ENCODE measurements at regions not wholly inside any gene's neighbourhood (a gene's known extent, or its start where the extent isn't known, plus 50 kb on each side); places are given as distances from the start of the nearest gene placed in this dataset.

DNA sequence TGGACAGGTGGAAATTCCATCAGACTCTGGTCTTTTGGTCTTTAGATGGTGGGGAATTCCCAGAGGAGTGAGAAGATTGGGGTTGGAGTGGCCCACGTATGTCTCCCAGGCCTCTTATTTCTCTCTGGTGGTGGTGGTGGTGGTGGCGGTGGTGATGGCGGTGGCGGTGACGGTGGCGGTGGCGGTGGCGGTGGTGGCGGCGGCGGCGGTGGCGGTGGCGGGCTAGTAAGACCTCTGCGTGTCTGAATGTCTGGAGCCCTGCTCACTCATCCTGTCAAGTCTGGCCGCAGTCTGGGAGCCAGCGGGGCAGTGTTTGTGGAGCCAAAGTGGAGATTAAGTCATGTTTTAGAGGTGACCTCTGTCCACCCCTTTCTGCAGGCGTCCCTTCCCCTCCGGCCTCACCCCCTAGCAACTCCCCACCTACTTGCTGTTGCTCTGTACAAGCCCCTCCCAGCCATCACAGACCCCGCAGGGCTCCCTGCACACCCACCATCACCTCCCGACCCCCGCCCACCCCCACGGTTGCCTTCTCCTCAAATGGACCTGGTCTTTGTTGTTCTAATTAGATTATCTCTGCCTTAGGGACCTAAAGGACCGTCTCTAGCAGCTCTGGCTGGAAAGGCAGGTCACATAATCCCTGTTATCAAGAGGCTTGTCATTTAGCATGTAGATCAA is 165.0 kb upstream of the TBX20 start:
- TF ChIP-seq, protein P1, sequence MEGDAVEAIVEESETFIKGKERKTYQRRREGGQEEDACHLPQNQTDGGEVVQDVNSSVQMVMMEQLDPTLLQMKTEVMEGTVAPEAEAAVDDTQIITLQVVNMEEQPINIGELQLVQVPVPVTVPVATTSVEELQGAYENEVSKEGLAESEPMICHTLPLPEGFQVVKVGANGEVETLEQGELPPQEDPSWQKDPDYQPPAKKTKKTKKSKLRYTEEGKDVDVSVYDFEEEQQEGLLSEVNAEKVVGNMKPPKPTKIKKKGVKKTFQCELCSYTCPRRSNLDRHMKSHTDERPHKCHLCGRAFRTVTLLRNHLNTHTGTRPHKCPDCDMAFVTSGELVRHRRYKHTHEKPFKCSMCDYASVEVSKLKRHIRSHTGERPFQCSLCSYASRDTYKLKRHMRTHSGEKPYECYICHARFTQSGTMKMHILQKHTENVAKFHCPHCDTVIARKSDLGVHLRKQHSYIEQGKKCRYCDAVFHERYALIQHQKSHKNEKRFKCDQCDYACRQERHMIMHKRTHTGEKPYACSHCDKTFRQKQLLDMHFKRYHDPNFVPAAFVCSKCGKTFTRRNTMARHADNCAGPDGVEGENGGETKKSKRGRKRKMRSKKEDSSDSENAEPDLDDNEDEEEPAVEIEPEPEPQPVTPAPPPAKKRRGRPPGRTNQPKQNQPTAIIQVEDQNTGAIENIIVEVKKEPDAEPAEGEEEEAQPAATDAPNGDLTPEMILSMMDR (IDR thresholded peaks at IDR 0.05; ENCODE audit: insufficient read depth, low read depth, low read length), result no peak
- TF ChIP-seq EZH2 (IDR thresholded peaks at IDR 0.05; ENCODE audit: insufficient read depth, low read length), result no peak
